OCI-LY7 (cell line): ENCODE measurements at regions not wholly inside any gene's neighbourhood (a gene's known extent, or its start where the extent isn't known, plus 50 kb on each side); places are given as distances from the start of the nearest gene placed in this dataset.

ENCODE experiments used
- EZH2phosphoT487 ChIP-seq: fragments of 200-600 bp; sonication (generic); IDR thresholded peaks from 2 replicates; pipeline ENCODE4 v1.6.1; 2018; ENCODE audit warnings: low read depth, borderline replicate concordance, mild to moderate bottlenecking, mixed run types, antibody characterized with exemption, low read length, moderate library complexity, mixed read lengths
- TF ChIP-seq, protein P1 (sequence below): fragments of 200-600 bp; sonication (generic); conservative IDR thresholded peaks from 2 replicates; pipeline ENCODE4 v1.5.1; 2014; ENCODE audit warnings: mild to moderate bottlenecking, antibody characterized with exemption, low read length, moderate library complexity, mixed read lengths

DNA sequence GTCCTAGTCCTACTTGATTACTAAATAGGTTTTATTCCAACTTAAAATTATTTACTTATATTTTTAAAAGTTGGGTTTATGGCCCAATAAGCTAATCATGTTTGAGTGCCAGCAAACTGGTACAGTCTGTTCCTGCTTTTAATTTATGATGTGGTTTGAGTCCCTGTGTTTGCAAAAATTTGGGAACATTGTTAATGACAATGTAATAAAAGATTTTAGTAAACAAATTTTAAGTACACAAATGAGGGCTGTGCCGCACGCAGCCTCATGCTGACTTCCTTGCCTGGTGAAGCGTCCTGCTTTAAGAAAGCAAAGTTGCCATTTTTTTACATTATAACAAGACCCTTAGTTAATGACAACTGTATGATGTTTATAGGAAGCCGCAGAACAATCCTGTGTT is 96.8 kb upstream of the MAP1B start:
- TF ChIP-seq, protein P1, sequence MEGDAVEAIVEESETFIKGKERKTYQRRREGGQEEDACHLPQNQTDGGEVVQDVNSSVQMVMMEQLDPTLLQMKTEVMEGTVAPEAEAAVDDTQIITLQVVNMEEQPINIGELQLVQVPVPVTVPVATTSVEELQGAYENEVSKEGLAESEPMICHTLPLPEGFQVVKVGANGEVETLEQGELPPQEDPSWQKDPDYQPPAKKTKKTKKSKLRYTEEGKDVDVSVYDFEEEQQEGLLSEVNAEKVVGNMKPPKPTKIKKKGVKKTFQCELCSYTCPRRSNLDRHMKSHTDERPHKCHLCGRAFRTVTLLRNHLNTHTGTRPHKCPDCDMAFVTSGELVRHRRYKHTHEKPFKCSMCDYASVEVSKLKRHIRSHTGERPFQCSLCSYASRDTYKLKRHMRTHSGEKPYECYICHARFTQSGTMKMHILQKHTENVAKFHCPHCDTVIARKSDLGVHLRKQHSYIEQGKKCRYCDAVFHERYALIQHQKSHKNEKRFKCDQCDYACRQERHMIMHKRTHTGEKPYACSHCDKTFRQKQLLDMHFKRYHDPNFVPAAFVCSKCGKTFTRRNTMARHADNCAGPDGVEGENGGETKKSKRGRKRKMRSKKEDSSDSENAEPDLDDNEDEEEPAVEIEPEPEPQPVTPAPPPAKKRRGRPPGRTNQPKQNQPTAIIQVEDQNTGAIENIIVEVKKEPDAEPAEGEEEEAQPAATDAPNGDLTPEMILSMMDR = no peak
- no peak for TF ChIP-seq EZH2phosphoT487
